WERI-Rb-1 (cell line): ENCODE measurements at regions not wholly inside any gene's neighbourhood (a gene's known extent, or its start where the extent isn't known, plus 50 kb on each side); places are given as distances from the start of the nearest gene placed in this dataset.

ENCODE experiments used
- DNase-seq: peaks from one replicate; pipeline ENCODE4 v3.0.0-alpha.2; 2020
- H3K27ac ChIP-seq: fragments of 250-450 bp; sonication (Bioruptor Pico); 2 replicates; pipeline ENCODE4 v1.5.1; 2020; ENCODE audit warnings: mild to moderate bottlenecking, moderate library complexity
- H3K27me3 ChIP-seq: fragments of 250-450 bp; sonication (Bioruptor Pico); 2 replicates; pipeline ENCODE4 v1.5.1; 2021; ENCODE audit warnings: mild to moderate bottlenecking, low read depth, moderate library complexity; ENCODE audit not compliant: insufficient read depth, severe bottlenecking
- H3K36me3 ChIP-seq: fragments of 250-450 bp; sonication (Bioruptor Pico); 2 replicates; pipeline ENCODE4 v1.5.1; 2020; ENCODE audit warnings: mild to moderate bottlenecking, moderate library complexity
- H3K4me3 ChIP-seq: 2 replicates; pipeline ENCODE4 v1.5.1; 2011; ENCODE audit warnings: low read depth, mild to moderate bottlenecking, control low read depth, low read length
- H3K9me3 ChIP-seq: fragments of 250-450 bp; sonication (Bioruptor Pico); 2 replicates; pipeline ENCODE4 v1.5.1; 2021; ENCODE audit warnings: mild to moderate bottlenecking, moderate library complexity; ENCODE audit not compliant: severe bottlenecking
- CTCF ChIP-seq: IDR thresholded peaks from 2 replicates; pipeline ENCODE4 v1.5.1; 2011; ENCODE audit warnings: low read depth, mild to moderate bottlenecking, control low read depth, inconsistent platforms, low read length

GRCh38 chr5:23268136-23268535 is 239.3 kb upstream of the PRDM9 start:
- TF ChIP-seq CTCF, result no peak
- DNase-seq, result no peak
- Histone ChIP-seq H3K4me3 (no peak overlapping the region), H3K27ac (no peak overlapping the region), H3K9me3 (no peaks in the 10 kb centered on the region), H3K27me3 (no peaks in the 10 kb centered on the region), H3K36me3 (no peaks in the 10 kb centered on the region)

GRCh38 chr5:23260621-23261020 is 246.8 kb upstream of the PRDM9 start:
- no peak for TF ChIP-seq CTCF
- Histone ChIP-seq H3K27me3 (no peaks in the 10 kb centered on the region), H3K9me3 (no peaks in the 10 kb centered on the region), H3K27ac (no peak overlapping the region), H3K4me3 (no peak overlapping the region), H3K36me3 (no peaks in the 10 kb centered on the region)
- DNase-seq, result no peak

- no peak for TF ChIP-seq CTCF
- Histone ChIP-seq H3K4me3 (no peak overlapping the region), H3K9me3 (no peaks in the 10 kb centered on the region), H3K27ac (no peak overlapping the region), H3K27me3 (no peaks in the 10 kb centered on the region), H3K36me3 (no peaks in the 10 kb centered on the region)
- no peak for DNase-seq
Measured at GRCh38 chr5:23257656-23258055, 249.8 kb upstream of the PRDM9 start.

GRCh38 chr5:23253621-23254198 is 253.7 kb upstream of the PRDM9 start:
- DNase-seq, result no peak
- H3K27ac ChIP-seq, result no peak overlapping the region
- no peaks in the 10 kb centered on the region for H3K36me3 ChIP-seq
- no peaks in the 10 kb centered on the region for H3K27me3 ChIP-seq
- no peaks in the 10 kb centered on the region for H3K9me3 ChIP-seq
- no peak overlapping the region for H3K4me3 ChIP-seq
- TF ChIP-seq CTCF, result no peak

- peaks cover 2% of the 10 kb centered on the region for H3K9me3 ChIP-seq
- TF ChIP-seq CTCF, result no peak
- no peak for DNase-seq
Measured at GRCh38 chr5:23242891-23243290, 264.5 kb upstream of the PRDM9 start.

GRCh38 chr5:23235246-23235645 is 272.2 kb upstream of the PRDM9 start:
- no peaks in the 10 kb centered on the region for H3K27me3 ChIP-seq
- H3K4me3 ChIP-seq, result no peak overlapping the region
- no peak for TF ChIP-seq CTCF
- no peak for DNase-seq
- H3K9me3 ChIP-seq, result no peaks in the 10 kb centered on the region
- H3K27ac ChIP-seq, result no peak overlapping the region
- H3K36me3 ChIP-seq, result no peaks in the 10 kb centered on the region

More at GRCh38 chr5:23242891-23243290, 264.5 kb upstream of the PRDM9 start:
- H3K36me3 ChIP-seq, result no peaks in the 10 kb centered on the region
- H3K27ac ChIP-seq, result no peak overlapping the region
- H3K4me3 ChIP-seq, result no peak overlapping the region
- no peaks in the 10 kb centered on the region for H3K27me3 ChIP-seq
